ENCODE measurements at regions not wholly inside any gene's neighbourhood (a gene's known extent, or its start where the extent isn't known, plus 50 kb on each side); places are given as distances from the start of the nearest gene placed in this dataset.

DNA sequence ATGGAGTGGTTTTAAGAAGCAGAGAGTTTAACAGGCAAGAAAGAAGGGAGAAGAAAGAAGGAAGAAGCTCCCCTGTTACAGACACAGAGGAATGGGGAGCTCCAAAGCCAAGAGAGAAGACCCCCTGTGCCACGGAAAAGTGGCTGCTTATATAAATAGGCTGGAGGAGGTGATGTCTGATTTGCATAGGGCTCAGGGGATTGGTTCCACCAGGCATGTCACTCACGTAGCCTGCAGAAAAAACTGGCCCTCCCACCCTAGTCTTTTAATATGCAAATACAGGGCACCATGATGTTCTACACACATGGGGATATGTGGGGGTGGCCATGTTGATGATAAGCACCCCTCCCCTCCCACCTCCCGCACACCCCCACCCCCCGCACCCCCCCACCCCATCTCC, 99.6 kb downstream of the ETS2 start:
- no peak for DNase-seq
- Histone ChIP-seq H4K20me1 (ENCODE audit: low read length) (no peaks in the 10 kb centered on the region), H3F3A (ENCODE audit: low read length, unreplicated experiment) (no peaks in the 10 kb centered on the region), H3K36me3 (ENCODE audit: low read depth, low read length) (no peaks in the 10 kb centered on the region), H3K4me2 (ENCODE audit: low read length) (no peak overlapping the region), H3K9me2 (replicated peaks; ENCODE audit: low read length) (no peaks in the 10 kb centered on the region), H3K79me2 (ENCODE audit: low read length) (no peaks in the 10 kb centered on the region), H3K27me3 (ENCODE audit: low read length) (no peaks in the 10 kb centered on the region), H3K9me3 (ENCODE audit: low read length) (no peaks in the 10 kb centered on the region), H3K27ac (ENCODE audit: low read length) (no peak overlapping the region), H3K4me3 (ENCODE audit: low read length) (no peak overlapping the region), H3K4me1 (ENCODE audit: insufficient read depth, low read length) (peaks cover 20% of the 10 kb centered on the region), H3K9ac (ENCODE audit: low read length) (no peak overlapping the region), H2AFZ (ENCODE audit: low read length) (no peak overlapping the region)
- POLR2A ChIA-PET (ENCODE audit: unreplicated experiment), result no interaction called here
- TF ChIP-seq EZH2 (IDR thresholded peaks at IDR 0.05; ENCODE audit: low read length, unreplicated experiment) (no peak), EZH2phosphoT487 (IDR thresholded peaks at IDR 0.05; ENCODE audit: borderline replicate concordance, low read length) (no peak)
- TF ChIP-seq, protein P1, sequence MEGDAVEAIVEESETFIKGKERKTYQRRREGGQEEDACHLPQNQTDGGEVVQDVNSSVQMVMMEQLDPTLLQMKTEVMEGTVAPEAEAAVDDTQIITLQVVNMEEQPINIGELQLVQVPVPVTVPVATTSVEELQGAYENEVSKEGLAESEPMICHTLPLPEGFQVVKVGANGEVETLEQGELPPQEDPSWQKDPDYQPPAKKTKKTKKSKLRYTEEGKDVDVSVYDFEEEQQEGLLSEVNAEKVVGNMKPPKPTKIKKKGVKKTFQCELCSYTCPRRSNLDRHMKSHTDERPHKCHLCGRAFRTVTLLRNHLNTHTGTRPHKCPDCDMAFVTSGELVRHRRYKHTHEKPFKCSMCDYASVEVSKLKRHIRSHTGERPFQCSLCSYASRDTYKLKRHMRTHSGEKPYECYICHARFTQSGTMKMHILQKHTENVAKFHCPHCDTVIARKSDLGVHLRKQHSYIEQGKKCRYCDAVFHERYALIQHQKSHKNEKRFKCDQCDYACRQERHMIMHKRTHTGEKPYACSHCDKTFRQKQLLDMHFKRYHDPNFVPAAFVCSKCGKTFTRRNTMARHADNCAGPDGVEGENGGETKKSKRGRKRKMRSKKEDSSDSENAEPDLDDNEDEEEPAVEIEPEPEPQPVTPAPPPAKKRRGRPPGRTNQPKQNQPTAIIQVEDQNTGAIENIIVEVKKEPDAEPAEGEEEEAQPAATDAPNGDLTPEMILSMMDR (conservative IDR thresholded peaks at IDR 0.05; ENCODE audit: low read depth, low read length), result no peak
- CTCF ChIA-PET, result no interaction called here
- intact Hi-C loops (cut with micrococcal nuclease), result no loop called here
- no peak for ATAC-seq
- no TSS peak for BruUV-seq (replicated peaks)

GRCh38 chr21:38903690-38904139, 98.0 kb downstream of the ETS2 start:
- no peaks in the 10 kb centered on the region for H4K20me1 ChIP-seq (ENCODE audit: low read length)
- intact Hi-C loops (cut with micrococcal nuclease), result no loop called here
- no peak overlapping the region for H3K9ac ChIP-seq (ENCODE audit: low read length)
- ChIA-PET CTCF (no interaction called here), POLR2A (ENCODE audit: unreplicated experiment) (no interaction called here)
- H3F3A ChIP-seq (ENCODE audit: low read length, unreplicated experiment), result no peaks in the 10 kb centered on the region
- TF ChIP-seq EZH2 (IDR thresholded peaks at IDR 0.05; ENCODE audit: low read length, unreplicated experiment) (no peak), EZH2phosphoT487 (IDR thresholded peaks at IDR 0.05; ENCODE audit: borderline replicate concordance, low read length) (no peak)
- TF ChIP-seq, protein P1 (conservative IDR thresholded peaks at IDR 0.05; ENCODE audit: low read depth, low read length), result no peak
- ATAC-seq (no peak), DNase-seq (no peak)
- H2AFZ ChIP-seq (ENCODE audit: low read length), result no peak overlapping the region
- H3K79me2 ChIP-seq (ENCODE audit: low read length), result no peaks in the 10 kb centered on the region
- no peaks in the 10 kb centered on the region for H3K27me3 ChIP-seq (ENCODE audit: low read length)
- BruUV-seq (replicated peaks), result no TSS peak
- no peaks in the 10 kb centered on the region for H3K9me3 ChIP-seq (ENCODE audit: low read length)
- no peak overlapping the region for H3K27ac ChIP-seq (ENCODE audit: low read length)
- no peaks in the 10 kb centered on the region for H3K36me3 ChIP-seq (ENCODE audit: low read depth, low read length)
- H3K9me2 ChIP-seq (replicated peaks; ENCODE audit: low read length), result no peaks in the 10 kb centered on the region
- H3K4me1 ChIP-seq (ENCODE audit: insufficient read depth, low read length), result peaks cover 18% of the 10 kb centered on the region
- no peak overlapping the region for H3K4me3 ChIP-seq (ENCODE audit: low read length)
- no peak overlapping the region for H3K4me2 ChIP-seq (ENCODE audit: low read length)

DNA sequence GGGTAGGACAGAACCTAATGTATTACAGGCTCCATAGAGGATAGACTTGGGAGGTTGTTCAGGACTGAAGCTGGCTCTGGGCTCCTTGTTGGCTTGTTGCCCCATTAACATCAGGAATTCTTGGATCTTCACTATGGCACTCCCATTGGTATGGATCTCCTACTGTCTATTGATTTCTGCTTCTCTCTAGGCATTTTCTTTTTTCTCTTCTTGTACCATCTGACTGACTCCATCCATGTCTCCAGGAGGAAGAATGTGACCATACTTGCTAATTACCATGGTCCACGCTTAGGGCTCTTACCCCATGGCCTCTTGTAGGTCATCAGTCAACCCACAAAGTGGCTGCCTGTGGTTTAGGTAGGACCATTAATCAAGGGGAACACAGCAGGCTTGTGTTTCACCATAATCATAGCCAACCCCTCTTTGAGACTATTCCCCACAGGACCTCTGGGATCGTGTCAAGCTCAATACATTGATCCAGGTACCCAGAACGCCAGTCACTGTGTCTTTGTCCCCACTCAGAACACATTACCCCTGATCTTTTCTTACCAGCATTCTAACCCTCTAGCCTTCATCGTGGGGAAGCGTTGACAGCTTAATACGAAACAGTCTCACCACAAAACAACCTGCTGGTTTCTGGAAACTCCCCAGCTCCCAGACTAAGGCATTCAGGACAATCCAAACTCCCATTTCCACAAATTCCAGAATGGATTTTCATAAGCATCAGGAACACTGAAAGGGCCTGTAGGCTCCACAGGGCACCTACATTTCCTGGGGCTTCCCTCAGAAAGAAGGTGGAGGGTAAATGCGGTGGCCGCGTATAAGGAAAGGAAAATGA, 97.1 kb downstream of the ETS2 start:
- no peaks in the 10 kb centered on the region for H3K9me2 ChIP-seq (replicated peaks; ENCODE audit: low read length)
- no peak overlapping the region for H2AFZ ChIP-seq (ENCODE audit: low read length)
- H3K4me2 ChIP-seq (ENCODE audit: low read length), result no peak overlapping the region
- no peaks in the 10 kb centered on the region for H3K79me2 ChIP-seq (ENCODE audit: low read length)
- H3K27ac ChIP-seq (ENCODE audit: low read length), result no peak overlapping the region
- no peaks in the 10 kb centered on the region for H3K27me3 ChIP-seq (ENCODE audit: low read length)
- intact Hi-C loops (cut with micrococcal nuclease), result no loop called here
- no peaks in the 10 kb centered on the region for H3K36me3 ChIP-seq (ENCODE audit: low read depth, low read length)
- H3K4me1 ChIP-seq (ENCODE audit: insufficient read depth, low read length), result peaks cover 27% of the 10 kb centered on the region
- ChIA-PET CTCF (no interaction called here), POLR2A (ENCODE audit: unreplicated experiment) (no interaction called here)
- no peaks in the 10 kb centered on the region for H3K9me3 ChIP-seq (ENCODE audit: low read length)
- H3K4me3 ChIP-seq (ENCODE audit: low read length), result no peak overlapping the region
- no peak for DNase-seq
- no peak overlapping the region for H3K9ac ChIP-seq (ENCODE audit: low read length)
- ATAC-seq, result no peak
- BruUV-seq (replicated peaks), result no TSS peak
- TF ChIP-seq EZH2 (IDR thresholded peaks at IDR 0.05; ENCODE audit: low read length, unreplicated experiment), result no peak
- TF ChIP-seq, protein P1 (conservative IDR thresholded peaks at IDR 0.05; ENCODE audit: low read depth, low read length), result no peak
- TF ChIP-seq EZH2phosphoT487 (IDR thresholded peaks at IDR 0.05; ENCODE audit: borderline replicate concordance, low read length), result no peak
- H3F3A ChIP-seq (ENCODE audit: low read length, unreplicated experiment), result no peaks in the 10 kb centered on the region
- H4K20me1 ChIP-seq (ENCODE audit: low read length), result no peaks in the 10 kb centered on the region
